ENCODE measurements at regions not wholly inside any gene's neighbourhood (a gene's known extent, or its start where the extent isn't known, plus 50 kb on each side); places are given as distances from the start of the nearest gene placed in this dataset.

- ChIA-PET SMC1A (ENCODE audit: uncharacterized antibody, unreplicated experiment) (no interaction called here), RAD21 (ENCODE audit: unreplicated experiment) (no interaction called here), CTCF (no interaction called here), POLR2A (no interaction called here)
- DNase-seq (ENCODE audit: low read depth, low spot score) (no peak), FAIRE-seq (no peak), ATAC-seq (no peak)
- Histone ChIP-seq H3K79me2 (ENCODE audit: control insufficient read depth, insufficient read depth, low read length) (no peaks in the 10 kb centered on the region), H3K27ac (ENCODE audit: control insufficient read depth, insufficient read depth) (no peak overlapping the region), H3K9ac (ENCODE audit: control insufficient read depth, insufficient read depth, low read length) (no peak overlapping the region), H3K36me3 (ENCODE audit: control insufficient read depth in 2 of 2, insufficient read depth in 2 of 2, low read length in 1 of 2) (no peaks in the 10 kb centered on the region), H2AFZ (ENCODE audit: control insufficient read depth, low read depth, low read length) (no peak overlapping the region), H3K4me1 (ENCODE audit: control insufficient read depth, insufficient read depth, low read length) (no peaks in the 10 kb centered on the region), H3K27me3 (replicated peaks in 1 of 2; ENCODE audit: control insufficient read depth in 2 of 2, insufficient read depth in 2 of 2, low read length in 1 of 2) (no peaks in the 10 kb centered on the region), H3K4me2 (ENCODE audit: control insufficient read depth, insufficient read depth) (no peak overlapping the region), H3K9me3 (replicated peaks; ENCODE audit: control insufficient read depth, insufficient read depth, low read length) (no peaks in the 10 kb centered on the region), H4K20me1 (ENCODE audit: control insufficient read depth, insufficient read depth) (no peaks in the 10 kb centered on the region), H3K4me3 (no peak overlapping the region)
- intact Hi-C loops (cut with micrococcal nuclease; ENCODE audit: unreplicated experiment) (no loop called here), in situ Hi-C loops (cut with MboI) (no loop called here)
- whole genome bisulfite sequencing (ENCODE audit: insufficient coverage, insufficient replicate concordance, low lambda C conversion rate, missing lambda C conversion rate): 27% methylated on average over 3 of the region's 3 CpGs
- no peak for TF ChIP-seq SREBF1 (IDR thresholded peaks at IDR 0.05; ENCODE audit: low read length)
- no peak for TF ChIP-seq NFYB (IDR thresholded peaks at IDR 0.05; ENCODE audit: insufficient read depth, low read depth, low read length)
- no peak for TF ChIP-seq CBFB (IDR thresholded peaks at IDR 0.05; ENCODE audit: low read depth)
- TF ChIP-seq ZNF207 (IDR thresholded peaks at IDR 0.05; ENCODE audit: borderline replicate concordance): no peak
- TF ChIP-seq CREM (IDR thresholded peaks at IDR 0.05; ENCODE audit: low read depth): no peak
- TF ChIP-seq, protein P1, sequence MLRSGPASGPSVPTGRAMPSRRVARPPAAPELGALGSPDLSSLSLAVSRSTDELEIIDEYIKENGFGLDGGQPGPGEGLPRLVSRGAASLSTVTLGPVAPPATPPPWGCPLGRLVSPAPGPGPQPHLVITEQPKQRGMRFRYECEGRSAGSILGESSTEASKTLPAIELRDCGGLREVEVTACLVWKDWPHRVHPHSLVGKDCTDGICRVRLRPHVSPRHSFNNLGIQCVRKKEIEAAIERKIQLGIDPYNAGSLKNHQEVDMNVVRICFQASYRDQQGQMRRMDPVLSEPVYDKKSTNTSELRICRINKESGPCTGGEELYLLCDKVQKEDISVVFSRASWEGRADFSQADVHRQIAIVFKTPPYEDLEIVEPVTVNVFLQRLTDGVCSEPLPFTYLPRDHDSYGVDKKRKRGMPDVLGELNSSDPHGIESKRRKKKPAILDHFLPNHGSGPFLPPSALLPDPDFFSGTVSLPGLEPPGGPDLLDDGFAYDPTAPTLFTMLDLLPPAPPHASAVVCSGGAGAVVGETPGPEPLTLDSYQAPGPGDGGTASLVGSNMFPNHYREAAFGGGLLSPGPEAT (IDR thresholded peaks at IDR 0.05; ENCODE audit: low read depth): no peak
- no peak for TF ChIP-seq TCF3 (IDR thresholded peaks at IDR 0.05; ENCODE audit: borderline replicate concordance, insufficient read depth, low read depth, low read length)
- no peak for TF ChIP-seq ZNF24 (IDR thresholded peaks at IDR 0.05)
- no peak for TF ChIP-seq NR2C2 (IDR thresholded peaks at IDR 0.05; ENCODE audit: borderline replicate concordance, control insufficient read depth, insufficient read length, low read depth)
- no peak for TF ChIP-seq GATAD2B (conservative IDR thresholded peaks at IDR 0.05; ENCODE audit: low read depth)
- no peak for TF ChIP-seq CBX5 (IDR thresholded peaks at IDR 0.05; ENCODE audit: low read depth)
- no peak for TF ChIP-seq DPF2 (IDR thresholded peaks at IDR 0.05)
- no peak for TF ChIP-seq HDAC6 (IDR thresholded peaks at IDR 0.05; ENCODE audit: unreplicated experiment)
- no peak for TF ChIP-seq YBX1 (IDR thresholded peaks at IDR 0.05)
- TF ChIP-seq PAX5 (IDR thresholded peaks at IDR 0.05; ENCODE audit: borderline replicate concordance, low read depth, low read length): no peak
- no TSS peak for BruUV-seq (replicated peaks)
These were observed 175.0 kb upstream of the SGO1 start for GRCh38 chr3:20361000-20361399.
